Inflammatory macrophage treated with lipopolysaccharide for 4 hours (primary cell): ENCODE measurements at regions not wholly inside any gene's neighbourhood (a gene's known extent, or its start where the extent isn't known, plus 50 kb on each side); places are given as distances from the start of the nearest gene placed in this dataset.

Experiments used
- DNase-seq: peaks from one replicate; pipeline ENCODE4 v3.0.0-alpha.2; 2020

- DNase-seq, result no peak
These were observed 257.4 kb upstream of the AGA start for GRCh38 chr4:177699365-177700213.

DNA sequence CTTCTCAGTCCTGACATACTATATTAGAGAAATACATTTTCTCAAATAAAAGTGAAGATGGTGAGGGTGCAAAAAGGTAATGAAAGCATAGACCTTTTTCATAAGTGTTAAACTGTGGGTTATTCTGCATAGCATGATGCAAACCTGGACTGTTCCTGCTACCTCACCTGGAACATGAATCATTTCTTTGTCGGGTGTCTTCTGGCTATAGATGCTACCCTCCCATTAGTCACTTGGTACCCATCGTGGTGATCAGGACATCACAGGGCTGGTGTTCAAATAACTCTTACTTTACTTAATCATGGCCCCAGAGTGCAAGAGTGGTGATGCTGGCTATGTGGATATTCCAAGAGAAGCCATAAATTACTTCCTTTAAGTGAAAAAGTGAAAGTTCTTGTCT lies 264.7 kb upstream of the AGA start:
- DNase-seq, result no peak

DNA sequence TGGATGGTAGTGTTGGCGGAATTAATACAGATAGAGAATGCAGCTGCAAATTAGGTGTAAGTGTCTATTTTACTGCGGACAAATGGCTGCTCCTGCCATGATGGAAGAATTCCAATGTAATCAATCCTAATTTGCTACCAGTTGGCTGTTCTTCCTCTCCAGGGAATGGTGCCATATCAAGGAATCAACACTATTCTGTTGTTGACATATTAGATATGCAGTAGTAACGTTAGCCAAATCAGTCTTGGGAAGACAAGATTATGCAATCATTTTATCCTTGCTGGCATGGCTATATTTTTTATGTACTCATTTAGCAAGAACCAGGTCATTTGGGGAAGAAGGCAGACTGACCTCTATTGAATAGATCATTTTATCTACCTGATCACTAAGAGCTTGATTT lies 271.2 kb upstream of the AGA start:
- DNase-seq, result no peak

GRCh38 chr4:177717407-177717806 lies 275.2 kb upstream of the AGA start:
- DNase-seq, result no peak

- DNase-seq, result no peak
These were observed 276.3 kb upstream of the AGA start for GRCh38 chr4:177718514-177718913.

DNA sequence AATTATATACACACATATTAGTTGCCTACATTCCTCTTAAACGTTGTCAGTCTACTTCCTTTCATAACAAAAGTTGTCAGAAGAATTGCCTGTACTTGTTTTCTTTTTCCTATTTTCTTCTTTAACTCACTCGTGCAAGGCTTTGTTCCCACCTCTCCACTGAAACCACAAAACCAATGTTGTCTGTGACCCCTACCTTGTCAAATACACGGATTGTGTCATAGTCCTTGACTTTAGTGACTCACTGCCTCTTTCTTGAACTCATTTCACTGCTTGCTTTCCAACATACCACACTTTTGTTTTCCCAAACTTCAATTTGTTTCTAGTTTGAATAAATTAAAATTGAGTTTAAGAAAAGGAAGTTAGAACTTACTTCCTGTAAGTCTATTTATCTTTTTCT lies 283.9 kb upstream of the AGA start:
- DNase-seq, result no peak

GRCh38 chr4:177728361-177729152 lies 286.3 kb upstream of the AGA start:
- no peak for DNase-seq

- DNase-seq, result no peak
These were observed 287.4 kb upstream of the AGA start for GRCh38 chr4:177729681-177730080.

- DNase-seq, result no peak
These were observed 295.2 kb upstream of the AGA start for GRCh38 chr4:177737387-177737940.

DNA sequence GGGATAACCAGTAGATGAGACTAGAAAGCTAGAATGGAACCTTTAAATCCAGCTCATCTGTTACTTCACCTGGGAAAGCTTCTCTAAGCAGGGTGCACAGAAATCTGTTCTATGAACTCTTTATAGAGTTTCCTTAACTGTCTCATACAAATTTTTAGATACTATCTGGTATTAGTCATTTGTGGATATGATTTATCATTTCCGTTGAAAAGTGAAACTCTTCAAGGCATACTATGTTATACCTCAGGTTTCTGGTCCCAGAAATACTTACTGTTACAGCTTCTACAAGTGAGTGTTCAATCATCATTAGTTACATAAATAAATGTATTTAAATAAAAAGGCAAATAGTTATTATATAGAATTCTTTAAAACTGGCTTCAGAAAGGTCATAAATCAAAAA lies 298.3 kb upstream of the AGA start:
- no peak for DNase-seq

DNA sequence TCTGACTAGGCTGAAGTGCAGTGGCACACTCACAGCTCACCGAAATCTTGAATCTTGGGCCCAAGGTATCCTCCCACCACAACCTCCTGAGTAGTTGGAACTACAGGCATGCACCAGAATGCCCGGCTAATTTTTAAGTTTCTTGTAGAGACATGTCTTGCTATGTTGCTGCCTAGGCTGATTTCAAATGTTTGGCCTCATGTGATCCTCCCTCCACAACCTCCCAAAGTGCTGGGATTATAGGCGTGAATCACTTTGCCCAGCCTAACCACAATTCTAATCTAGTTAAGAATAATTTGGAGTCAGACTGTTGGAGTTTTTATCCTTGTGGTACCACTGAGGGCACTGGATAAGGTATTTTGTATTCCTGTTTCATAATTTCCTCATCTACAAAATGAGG lies 317.5 kb upstream of the AGA start:
- DNase-seq, result no peak

DNA sequence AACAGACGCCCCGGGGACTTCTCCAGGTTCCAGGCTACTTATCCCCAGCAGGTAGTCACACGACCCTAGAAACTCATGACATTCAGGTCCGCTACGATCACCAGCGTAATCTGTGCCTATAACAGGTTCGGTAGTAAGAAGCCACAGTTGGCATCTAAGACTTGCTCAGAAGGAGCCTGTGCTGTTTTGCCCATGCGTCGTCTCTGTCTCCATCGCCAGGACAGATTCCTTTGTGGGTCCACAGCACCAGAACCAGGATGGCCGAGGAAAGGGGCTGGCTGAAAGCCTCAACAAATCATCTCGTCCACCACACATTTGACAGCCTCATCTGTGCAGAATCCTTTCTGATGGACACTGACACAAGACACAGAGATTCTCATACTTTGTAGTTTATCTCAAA lies 319.5 kb upstream of the AGA start:
- DNase-seq, result no peak

DNA sequence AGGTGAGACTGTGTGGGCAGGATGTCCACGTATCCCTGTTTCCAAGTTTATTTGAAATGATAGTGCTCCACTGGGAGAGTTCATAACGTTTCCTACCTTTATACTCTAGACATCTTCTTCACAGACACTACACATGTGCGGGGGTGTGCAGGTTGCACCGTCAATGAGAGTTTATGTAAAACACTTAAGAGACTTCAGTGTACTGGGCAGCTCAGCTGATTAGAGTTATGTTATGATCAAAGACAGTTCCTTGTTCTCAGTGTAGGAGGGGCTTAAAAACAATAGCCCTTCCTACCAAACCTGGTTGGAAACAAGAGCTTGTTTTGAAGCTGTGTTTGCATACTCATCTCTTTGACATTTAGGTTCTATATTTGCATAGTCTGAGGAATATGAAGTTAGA lies 326.9 kb upstream of the AGA start:
- DNase-seq, result no peak

- DNase-seq, result no peak
These were observed 328.5 kb upstream of the AGA start for GRCh38 chr4:177770776-177771175.

GRCh38 chr4:177771645-177772044 lies 329.4 kb upstream of the AGA start:
- no peak for DNase-seq

GRCh38 chr4:177778623-177779022 lies 336.4 kb upstream of the AGA start:
- no peak for DNase-seq

GRCh38 chr4:177785000-177785399 lies 342.8 kb upstream of the AGA start:
- DNase-seq, result no peak

DNA sequence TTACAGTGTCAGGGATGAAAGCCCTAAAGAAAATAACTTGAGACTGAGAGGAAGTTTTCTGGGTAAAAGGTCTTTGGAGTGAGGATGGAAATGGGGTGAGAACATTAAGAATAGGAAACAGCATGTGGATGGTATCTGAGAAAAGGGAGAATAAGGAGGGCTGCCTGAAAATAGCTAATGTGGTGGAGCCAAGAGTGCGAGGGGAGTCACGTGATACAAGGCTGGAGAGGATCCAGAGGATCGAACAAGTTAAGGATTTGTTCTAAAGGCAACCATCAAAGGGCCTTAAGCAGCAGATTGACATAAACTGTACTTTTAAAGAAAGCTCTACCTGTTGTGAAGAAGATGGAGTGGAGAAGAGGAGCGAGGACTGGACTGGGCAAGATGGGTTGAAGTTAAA lies 347.4 kb upstream of the AGA start:
- DNase-seq, result no peak

DNA sequence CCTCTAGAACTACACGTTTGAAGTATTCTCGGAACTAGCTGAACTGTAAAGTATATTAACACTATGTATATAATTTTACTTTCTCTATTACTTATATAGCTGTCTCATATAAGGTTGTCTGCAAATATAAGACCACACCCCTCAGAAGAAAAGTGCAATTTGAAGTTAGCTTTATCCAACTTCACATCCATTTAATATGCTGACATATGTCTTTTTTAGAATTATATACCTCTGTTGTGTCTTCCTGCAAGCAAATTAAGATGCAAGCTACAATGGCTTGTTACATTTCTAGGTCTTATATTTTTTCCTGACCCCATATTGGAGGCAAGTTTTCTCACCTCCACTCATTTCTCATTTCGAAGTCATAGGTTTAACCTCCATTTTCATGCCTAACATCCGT lies 349.0 kb upstream of the AGA start:
- DNase-seq, result no peak

GRCh38 chr4:177796841-177797240 lies 354.6 kb upstream of the AGA start:
- DNase-seq, result no peak

GRCh38 chr4:177798161-177798560 lies 355.9 kb upstream of the AGA start:
- no peak for DNase-seq

GRCh38 chr4:177802162-177802561 lies 359.9 kb upstream of the AGA start:
- no peak for DNase-seq

GRCh38 chr4:177802661-177803060 lies 360.4 kb upstream of the AGA start:
- DNase-seq, result no peak

DNA sequence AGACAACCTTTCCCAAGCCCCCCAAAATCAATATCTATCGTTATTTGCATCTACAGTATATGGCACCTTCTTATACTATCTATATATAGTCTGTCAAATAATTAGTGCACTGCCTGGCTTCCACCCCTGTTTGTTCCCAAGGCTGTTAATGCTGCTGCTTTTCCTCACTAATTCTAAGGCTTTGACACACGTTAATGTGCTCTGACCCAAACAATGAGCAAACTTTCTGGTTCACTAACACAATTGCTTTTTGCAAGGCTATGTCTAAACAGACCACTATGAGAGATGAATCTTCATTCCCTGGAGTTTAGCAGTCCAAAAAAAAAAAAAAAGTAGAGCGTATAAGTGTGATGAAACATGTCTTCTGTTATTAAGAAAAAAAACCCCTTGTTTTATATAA lies 360.9 kb upstream of the AGA start:
- DNase-seq, result no peak
